Upper lobe of left lung (tissue), 6 donors: ENCODE measurements at regions not wholly inside any gene's neighbourhood (a gene's known extent, or its start where the extent isn't known, plus 50 kb on each side); places are given as distances from the start of the nearest gene placed in this dataset.

ENCODE experiments used
- ATAC-seq, 2 donors: fragments of 200-7000 bp; cut with Tn5 transposase; one replicate each; pipeline ENCODE4 v1.9.1; 2022; ENCODE audit warnings: mild to moderate bottlenecking in 2 of 2, moderate library complexity in 2 of 2; ENCODE audit not compliant: low FRiP score in 2 of 2
- DNase-seq, 2 donors: peaks; one replicate each; pipeline ENCODE4 v3.0.0-alpha.2; 2019 to 2020
- H3K27ac ChIP-seq, 4 donors: fragments of 200-600 bp; sonication (generic); one replicate each; pipeline ENCODE4 v1.5.1; 2016 to 2019
- H3K27me3 ChIP-seq, 4 donors: fragments of 200-600 bp; sonication (generic); one replicate each; pipeline ENCODE4 v1.5.1; 2017 to 2019
- H3K36me3 ChIP-seq, 4 donors: fragments of 200-600 bp; sonication (generic); one replicate each; pipeline ENCODE4 v1.5.1; 2016 to 2019
- H3K4me1 ChIP-seq, 4 donors: fragments of 200-600 bp; sonication (generic); one replicate each; pipeline ENCODE4 v1.5.1; 2018 to 2019
- H3K4me3 ChIP-seq, 4 donors: fragments of 200-600 bp; sonication (generic); one replicate each; pipeline ENCODE4 v1.5.1; 2017 to 2019; ENCODE audit warnings: mild to moderate bottlenecking in 2 of 4, moderate library complexity in 1 of 4
- H3K9me3 ChIP-seq, 4 donors: fragments of 200-600 bp; sonication (generic); one replicate each; pipeline ENCODE4 v1.5.1; 2018 to 2019
- CTCF ChIP-seq, 6 experiments: fragments of 450-650 bp in 4 of 6; fragments of 200-600 bp in 2 of 6; sonication (generic) in 2 of 6; IDR thresholded peaks; one replicate each; pipeline ENCODE4 v1.5.1; 2016 to 2019; ENCODE audit warnings: antibody characterized with exemption in 6 of 6
- EP300 ChIP-seq, 4 donors: sonication (generic); formaldehyde crosslinking; IDR thresholded peaks; one replicate each; pipeline ENCODE4 v1.5.1; 2017; ENCODE audit warnings: antibody characterized with exemption in 4 of 4, control low read depth in 2 of 4
- POLR2A ChIP-seq, 4 donors: fragments of 450-650 bp; IDR thresholded peaks; one replicate each; pipeline ENCODE4 v1.5.1; 2016 to 2017; ENCODE audit warnings: antibody characterized with exemption in 4 of 4, mild to moderate bottlenecking in 2 of 4
- POLR2AphosphoS5 ChIP-seq, 2 donors: sonication (generic); formaldehyde crosslinking; IDR thresholded peaks; one replicate each; pipeline ENCODE4 v1.5.1; 2017; ENCODE audit warnings: antibody characterized with exemption in 2 of 2
- WGBS, 2 donors: methylation state at CpG; one replicate each; pipeline ENCODE4 v1.1.5; 2017 to 2018; 5-methylcytosine and 5-hydroxymethylcytosine counted together
- donor health status: DM: no; HTN: no; CAD: no; lungs with moderate emphysema.
- donor health status: DM: no; HTN: yes; CAD: no; lungs with severe emphysema.

DNA sequence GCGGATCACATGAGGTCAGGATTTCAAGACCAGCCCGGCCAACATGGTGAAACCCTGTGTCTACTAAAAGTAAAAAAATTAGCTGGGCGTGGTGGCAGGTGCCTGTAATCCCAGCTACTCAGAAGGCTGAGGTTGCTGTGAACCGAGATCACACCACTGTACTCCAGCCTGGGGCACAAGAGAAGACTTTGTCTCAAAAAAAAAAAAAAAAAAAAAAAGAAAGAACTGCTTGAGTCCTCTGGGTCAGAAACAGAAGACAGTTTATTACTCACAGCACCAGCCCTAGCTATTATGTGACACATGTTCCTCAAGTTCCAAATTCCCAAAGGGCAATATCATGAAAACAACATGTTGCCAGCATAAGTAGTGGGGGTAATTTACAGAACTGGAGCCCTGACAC lies 1014.1 kb upstream of the RAG2 start:
- no peaks in the 10 kb centered on the region for H3K4me1 ChIP-seq
- 75 to 91% methylated on average over 4 of the region's 4 CpGs for WGBS, 2 donors
- DNase-seq, result no peak
- H3K36me3 ChIP-seq, result no peaks in the 10 kb centered on the region
- no peak for TF ChIP-seq POLR2AphosphoS5 (IDR thresholded peaks at IDR 0.05)
- no peak for TF ChIP-seq EP300 (IDR thresholded peaks at IDR 0.05)
- no peak for TF ChIP-seq CTCF (IDR thresholded peaks at IDR 0.05)
- no peak for TF ChIP-seq POLR2A (IDR thresholded peaks at IDR 0.05)
- H3K27me3 ChIP-seq, result no peaks in the 10 kb centered on the region
- H3K9me3 ChIP-seq, result no peaks in the 10 kb centered on the region
- no peak overlapping the region for H3K27ac ChIP-seq
- no peak for ATAC-seq
- no peak overlapping the region for H3K4me3 ChIP-seq

- H3K27me3 ChIP-seq, result no peaks in the 10 kb centered on the region
- no peaks in the 10 kb centered on the region for H3K36me3 ChIP-seq
- ATAC-seq (no peak), DNase-seq (no peak)
- H3K9me3 ChIP-seq, result no peaks in the 10 kb centered on the region
- no peak overlapping the region for H3K27ac ChIP-seq
- H3K4me1 ChIP-seq, result no peaks in the 10 kb centered on the region
- TF ChIP-seq EP300 (IDR thresholded peaks at IDR 0.05) (no peak), POLR2A (IDR thresholded peaks at IDR 0.05) (no peak), POLR2AphosphoS5 (IDR thresholded peaks at IDR 0.05) (no peak), CTCF (IDR thresholded peaks at IDR 0.05) (no peak)
- H3K4me3 ChIP-seq, result no peak overlapping the region
- 71% methylated on average over 1 of the region's 1 CpG for WGBS, 2 donors
These were observed 1007.2 kb upstream of the RAG2 start for GRCh38 chr11:37605229-37605628.

- H3K27ac ChIP-seq, result no peak overlapping the region
- WGBS, 2 donors, result 53% methylated on average over 1 of the region's 1 CpG
- H3K27me3 ChIP-seq, result no peaks in the 10 kb centered on the region
- no peaks in the 10 kb centered on the region for H3K36me3 ChIP-seq
- TF ChIP-seq CTCF (IDR thresholded peaks at IDR 0.05) (no peak), POLR2A (IDR thresholded peaks at IDR 0.05) (no peak), EP300 (IDR thresholded peaks at IDR 0.05) (no peak), POLR2AphosphoS5 (IDR thresholded peaks at IDR 0.05) (no peak)
- H3K4me1 ChIP-seq, result no peaks in the 10 kb centered on the region
- DNase-seq, result no peak
- H3K9me3 ChIP-seq, result no peaks in the 10 kb centered on the region
- ATAC-seq, result no peak
- H3K4me3 ChIP-seq, result no peak overlapping the region
These were observed 1000.3 kb upstream of the RAG2 start for GRCh38 chr11:37598381-37598780.

- Histone ChIP-seq H3K9me3 (no peaks in the 10 kb centered on the region), H3K27ac (no peak overlapping the region), H3K36me3 (no peaks in the 10 kb centered on the region), H3K4me3 (no peak overlapping the region), H3K4me1 (no peaks in the 10 kb centered on the region), H3K27me3 (no peaks in the 10 kb centered on the region)
- WGBS, 2 donors, result 52 to 62% methylated on average over 2 of the region's 2 CpGs
- ATAC-seq (no peak), DNase-seq (no peak)
- TF ChIP-seq EP300 (IDR thresholded peaks at IDR 0.05) (no peak), CTCF (IDR thresholded peaks at IDR 0.05) (no peak), POLR2A (IDR thresholded peaks at IDR 0.05) (no peak), POLR2AphosphoS5 (IDR thresholded peaks at IDR 0.05) (no peak)
These were observed 999.7 kb upstream of the RAG2 start for GRCh38 chr11:37597776-37598175.

- 47 to 59% methylated on average over 1 of the region's 1 CpG for whole genome bisulfite sequencing, 2 donors
- ATAC-seq (no peak), DNase-seq (no peak)
- Histone ChIP-seq H3K36me3 (no peaks in the 10 kb centered on the region), H3K4me1 (no peaks in the 10 kb centered on the region), H3K27ac (no peak overlapping the region), H3K9me3 (no peaks in the 10 kb centered on the region), H3K27me3 (no peaks in the 10 kb centered on the region), H3K4me3 (no peak overlapping the region)
- TF ChIP-seq EP300 (IDR thresholded peaks at IDR 0.05), result no peak
- no peak for TF ChIP-seq POLR2AphosphoS5 (IDR thresholded peaks at IDR 0.05)
- no peak for TF ChIP-seq POLR2A (IDR thresholded peaks at IDR 0.05)
- TF ChIP-seq CTCF (IDR thresholded peaks at IDR 0.05), result no peak
These were observed 997.8 kb upstream of the RAG2 start for GRCh38 chr11:37595845-37596244.
